Neural cell (in vitro differentiated cells): ENCODE measurements at regions not wholly inside any gene's neighbourhood (a gene's known extent, or its start where the extent isn't known, plus 50 kb on each side); places are given as distances from the start of the nearest gene placed in this dataset.

Experiments
- H2AFZ ChIP-seq: fragments of 200-600, 300-800 bp; sonication (generic), shearing (Covaris generic); 2 replicates; pipeline ENCODE4 v1.6.0; 2014; ENCODE audit warnings: low read depth, mild to moderate bottlenecking, antibody characterized with exemption, low read length, moderate library complexity
- H3F3A ChIP-seq: fragments of 200-600 bp; shearing (Covaris generic); 2 replicates; pipeline ENCODE4 v1.6.1; 2016; ENCODE audit warnings: mild to moderate bottlenecking, moderate library complexity, mixed read lengths, antibody characterized with exemption, low read length; ENCODE audit not compliant: insufficient read depth, poor library complexity, severe bottlenecking
- H3K27ac ChIP-seq: fragments of 200-600, 300-800 bp; sonication (generic), shearing (Covaris generic); 2 replicates; pipeline ENCODE4 v1.5.1; 2014; ENCODE audit warnings: mild to moderate bottlenecking, low read length, moderate library complexity
- H3K27me3 ChIP-seq: fragments of 300-800, 200-600 bp; sonication (generic), shearing (Covaris generic); 2 replicates; pipeline ENCODE4 v1.6.0; 2014; ENCODE audit warnings: mild to moderate bottlenecking, low read depth, low read length, moderate library complexity; ENCODE audit not compliant: insufficient read depth
- H3K36me3 ChIP-seq: fragments of 300-800, 200-600 bp; sonication (generic), shearing (Covaris generic); 2 replicates; pipeline ENCODE4 v1.5.1; 2014; ENCODE audit warnings: mild to moderate bottlenecking, antibody characterized with exemption, low read length, moderate library complexity; ENCODE audit not compliant: insufficient read depth
- H3K4me2 ChIP-seq: fragments of 300-800, 200-600 bp; sonication (generic), shearing (Covaris generic); 2 replicates; pipeline ENCODE4 v1.6.0; 2014; ENCODE audit warnings: mild to moderate bottlenecking, low read length
- H3K4me3 ChIP-seq: fragments of 300-800, 200-600 bp; sonication (generic), shearing (Covaris generic); 2 replicates; pipeline ENCODE4 v1.5.1; 2014; ENCODE audit warnings: mild to moderate bottlenecking, low read length, moderate library complexity
- H3K79me2 ChIP-seq: fragments of 200-600 bp; shearing (Covaris generic); replicated peaks from 2 replicates; pipeline ENCODE4 v1.6.0; 2014; ENCODE audit warnings: mild to moderate bottlenecking, low read length, moderate library complexity; ENCODE audit not compliant: insufficient read depth
- H3K9ac ChIP-seq: fragments of 300-800, 200-600 bp; sonication (generic), shearing (Covaris generic); 2 replicates; pipeline ENCODE4 v1.6.1; 2016; ENCODE audit warnings: mild to moderate bottlenecking, low read length, mixed read lengths
- H3K9me2 ChIP-seq: fragments of 200-600 bp; shearing (Covaris generic); 2 replicates; pipeline ENCODE4 v1.6.1; 2016; ENCODE audit warnings: mild to moderate bottlenecking, low read length, mixed read lengths; ENCODE audit not compliant: insufficient read depth
- H3K9me3 ChIP-seq: fragments of 200-600, 300-800 bp; sonication (generic), shearing (Covaris generic); 2 replicates; pipeline ENCODE4 v1.6.1; 2016; ENCODE audit warnings: mild to moderate bottlenecking, mixed run types, low read length, moderate library complexity, mixed read lengths
- H4K20me1 ChIP-seq: fragments of 200-600 bp; shearing (Covaris generic); 2 replicates; pipeline ENCODE4 v1.6.1; 2016; ENCODE audit warnings: mild to moderate bottlenecking, mixed run types; ENCODE audit not compliant: insufficient read depth
- EP300 ChIP-seq: fragments of 450-650 bp; conservative IDR thresholded peaks from 2 replicates; pipeline ENCODE4 v1.6.1; 2014; ENCODE audit warnings: antibody characterized with exemption, mild to moderate bottlenecking, moderate library complexity; ENCODE audit not compliant: poor library complexity, severe bottlenecking
- EZH2 ChIP-seq: fragments of 200-600, 300-800 bp; shearing (Covaris generic), sonication (generic); IDR thresholded peaks from 2 replicates; pipeline ENCODE4 v1.6.1; 2014; ENCODE audit warnings: antibody characterized with exemption, low read length, borderline replicate concordance, mild to moderate bottlenecking; ENCODE audit not compliant: insufficient read depth, poor library complexity, severe bottlenecking
- POLR2AphosphoS5 ChIP-seq: IDR thresholded peaks from 2 replicates; pipeline ENCODE4 v1.6.1; 2012
- RAD21 ChIP-seq: fragments of 450-650 bp; conservative IDR thresholded peaks from 2 replicates; pipeline ENCODE4 v1.6.1; 2014; ENCODE audit warnings: antibody characterized with exemption, mild to moderate bottlenecking, moderate library complexity
- SMC3 ChIP-seq: fragments of 450-650 bp; conservative IDR thresholded peaks from 2 replicates; pipeline ENCODE4 v1.6.1; 2014; ENCODE audit warnings: antibody characterized with exemption, mild to moderate bottlenecking, moderate library complexity; ENCODE audit not compliant: poor library complexity
- TAF1 ChIP-seq: IDR thresholded peaks from 2 replicates; pipeline ENCODE4 v1.6.1; 2012; ENCODE audit warnings: low read depth
- TF ChIP-seq, protein P1 (sequence below): fragments of 450-650 bp; IDR thresholded peaks from 2 replicates; pipeline ENCODE4 v1.5.1; 2014; ENCODE audit warnings: antibody characterized with exemption, mild to moderate bottlenecking, moderate library complexity; ENCODE audit not compliant: poor library complexity, severe bottlenecking
- TF ChIP-seq, protein P2 (sequence below): IDR thresholded peaks from 2 replicates; pipeline ENCODE4 v1.6.1; 2012; ENCODE audit warnings: borderline replicate concordance

DNA sequence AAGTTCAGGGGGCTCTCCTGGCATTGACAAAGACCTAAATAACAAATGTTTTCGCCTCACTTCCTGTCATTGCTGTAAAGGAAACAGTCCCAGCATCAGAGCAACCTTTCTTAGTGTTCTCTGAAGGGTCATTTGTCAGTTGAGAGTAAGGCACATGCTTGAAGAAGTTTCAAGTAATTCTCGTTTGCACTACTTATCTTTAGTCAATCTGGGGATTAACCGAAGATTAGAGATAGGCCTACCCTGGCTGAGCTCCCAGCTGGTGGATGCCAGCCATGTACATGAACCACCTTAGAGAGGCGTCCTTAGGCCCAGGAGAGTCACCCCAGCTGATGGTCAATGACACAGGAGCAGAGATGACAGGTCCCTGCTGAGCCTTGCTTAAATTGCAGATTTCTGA, 189.9 kb upstream of the PGRMC2 start:
- Histone ChIP-seq H2AFZ (no peak overlapping the region), H4K20me1 (no peaks in the 10 kb centered on the region), H3K36me3 (no peaks in the 10 kb centered on the region), H3K27ac (no peak overlapping the region), H3K27me3 (no peaks in the 10 kb centered on the region), H3K4me2 (no peak overlapping the region), H3K9me3 (peaks cover 3% of the 10 kb centered on the region), H3F3A (no peaks in the 10 kb centered on the region), H3K9ac (no peak overlapping the region), H3K9me2 (no peaks in the 10 kb centered on the region), H3K79me2 (no peaks in the 10 kb centered on the region), H3K4me3 (no peak overlapping the region)
- TF ChIP-seq TAF1 (no peak), RAD21 (no peak), POLR2AphosphoS5 (no peak), EZH2 (no peak), SMC3 (no peak), EP300 (no peak)
- TF ChIP-seq, protein P1, sequence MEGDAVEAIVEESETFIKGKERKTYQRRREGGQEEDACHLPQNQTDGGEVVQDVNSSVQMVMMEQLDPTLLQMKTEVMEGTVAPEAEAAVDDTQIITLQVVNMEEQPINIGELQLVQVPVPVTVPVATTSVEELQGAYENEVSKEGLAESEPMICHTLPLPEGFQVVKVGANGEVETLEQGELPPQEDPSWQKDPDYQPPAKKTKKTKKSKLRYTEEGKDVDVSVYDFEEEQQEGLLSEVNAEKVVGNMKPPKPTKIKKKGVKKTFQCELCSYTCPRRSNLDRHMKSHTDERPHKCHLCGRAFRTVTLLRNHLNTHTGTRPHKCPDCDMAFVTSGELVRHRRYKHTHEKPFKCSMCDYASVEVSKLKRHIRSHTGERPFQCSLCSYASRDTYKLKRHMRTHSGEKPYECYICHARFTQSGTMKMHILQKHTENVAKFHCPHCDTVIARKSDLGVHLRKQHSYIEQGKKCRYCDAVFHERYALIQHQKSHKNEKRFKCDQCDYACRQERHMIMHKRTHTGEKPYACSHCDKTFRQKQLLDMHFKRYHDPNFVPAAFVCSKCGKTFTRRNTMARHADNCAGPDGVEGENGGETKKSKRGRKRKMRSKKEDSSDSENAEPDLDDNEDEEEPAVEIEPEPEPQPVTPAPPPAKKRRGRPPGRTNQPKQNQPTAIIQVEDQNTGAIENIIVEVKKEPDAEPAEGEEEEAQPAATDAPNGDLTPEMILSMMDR, result no peak

DNA sequence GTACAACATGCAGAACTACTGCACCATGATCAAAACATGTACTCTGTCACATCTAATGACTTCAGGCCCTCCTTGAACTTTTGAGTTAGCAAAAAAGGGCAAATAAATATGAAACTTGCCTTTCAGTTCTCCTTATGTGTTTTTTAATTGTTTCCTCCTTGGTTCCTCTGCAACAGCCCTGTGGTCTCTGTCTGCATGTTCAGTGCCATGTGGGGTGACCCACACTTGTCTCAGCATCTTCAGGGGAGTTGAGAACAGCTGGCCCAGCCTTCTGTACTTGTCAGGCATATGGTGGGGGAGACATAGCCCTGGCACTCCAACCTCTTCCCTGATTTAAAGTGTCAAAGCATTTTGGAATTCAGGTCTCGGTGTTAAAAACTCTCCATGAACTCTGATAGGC, 188.0 kb upstream of the PGRMC2 start:
- no peaks in the 10 kb centered on the region for H3K36me3 ChIP-seq

More for the DNA sequence above, 188.0 kb upstream of the PGRMC2 start:
- H3K4me2 ChIP-seq, result no peak overlapping the region
- no peaks in the 10 kb centered on the region for H3K9me3 ChIP-seq
- no peak overlapping the region for H3K4me3 ChIP-seq
- no peak overlapping the region for H3K27ac ChIP-seq
- no peaks in the 10 kb centered on the region for H3F3A ChIP-seq
- no peak overlapping the region for H3K9ac ChIP-seq
- no peaks in the 10 kb centered on the region for H3K9me2 ChIP-seq
- TF ChIP-seq SMC3 (no peak), EP300 (no peak), RAD21 (no peak), POLR2AphosphoS5 (no peak)
- TF ChIP-seq, protein P2, sequence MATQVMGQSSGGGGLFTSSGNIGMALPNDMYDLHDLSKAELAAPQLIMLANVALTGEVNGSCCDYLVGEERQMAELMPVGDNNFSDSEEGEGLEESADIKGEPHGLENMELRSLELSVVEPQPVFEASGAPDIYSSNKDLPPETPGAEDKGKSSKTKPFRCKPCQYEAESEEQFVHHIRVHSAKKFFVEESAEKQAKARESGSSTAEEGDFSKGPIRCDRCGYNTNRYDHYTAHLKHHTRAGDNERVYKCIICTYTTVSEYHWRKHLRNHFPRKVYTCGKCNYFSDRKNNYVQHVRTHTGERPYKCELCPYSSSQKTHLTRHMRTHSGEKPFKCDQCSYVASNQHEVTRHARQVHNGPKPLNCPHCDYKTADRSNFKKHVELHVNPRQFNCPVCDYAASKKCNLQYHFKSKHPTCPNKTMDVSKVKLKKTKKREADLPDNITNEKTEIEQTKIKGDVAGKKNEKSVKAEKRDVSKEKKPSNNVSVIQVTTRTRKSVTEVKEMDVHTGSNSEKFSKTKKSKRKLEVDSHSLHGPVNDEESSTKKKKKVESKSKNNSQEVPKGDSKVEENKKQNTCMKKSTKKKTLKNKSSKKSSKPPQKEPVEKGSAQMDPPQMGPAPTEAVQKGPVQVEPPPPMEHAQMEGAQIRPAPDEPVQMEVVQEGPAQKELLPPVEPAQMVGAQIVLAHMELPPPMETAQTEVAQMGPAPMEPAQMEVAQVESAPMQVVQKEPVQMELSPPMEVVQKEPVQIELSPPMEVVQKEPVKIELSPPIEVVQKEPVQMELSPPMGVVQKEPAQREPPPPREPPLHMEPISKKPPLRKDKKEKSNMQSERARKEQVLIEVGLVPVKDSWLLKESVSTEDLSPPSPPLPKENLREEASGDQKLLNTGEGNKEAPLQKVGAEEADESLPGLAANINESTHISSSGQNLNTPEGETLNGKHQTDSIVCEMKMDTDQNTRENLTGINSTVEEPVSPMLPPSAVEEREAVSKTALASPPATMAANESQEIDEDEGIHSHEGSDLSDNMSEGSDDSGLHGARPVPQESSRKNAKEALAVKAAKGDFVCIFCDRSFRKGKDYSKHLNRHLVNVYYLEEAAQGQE, result no peak
- TF ChIP-seq, protein P1, result no peak
- no peak overlapping the region for H2AFZ ChIP-seq
- H3K27me3 ChIP-seq, result no peaks in the 10 kb centered on the region
- no peaks in the 10 kb centered on the region for H3K79me2 ChIP-seq
- H4K20me1 ChIP-seq, result no peaks in the 10 kb centered on the region
